GM23338 (cell line): ENCODE measurements at regions not wholly inside any gene's neighbourhood (a gene's known extent, or its start where the extent isn't known, plus 50 kb on each side); places are given as distances from the start of the nearest gene placed in this dataset.

Source experiments
- ATAC-seq: fragments of 200-7000 bp; cut with Tn5 transposase; 3 replicates; pipeline ENCODE4 v1.9.1; 2020
- DNase-seq: peaks from one replicate; pipeline ENCODE4 v3.0.0-alpha.2; 2015; ENCODE audit warnings: low spot score
- H2AFZ ChIP-seq: fragments of 200-600 bp; sonication (generic); 2 replicates; pipeline ENCODE4 v1.8.0; 2016; ENCODE audit warnings: antibody characterized with exemption, mild to moderate bottlenecking, moderate library complexity
- H3F3A ChIP-seq: fragments of 200-600 bp; sonication (generic); replicated peaks from 2 replicates; pipeline ENCODE4 v1.8.0; 2017; ENCODE audit warnings: antibody characterized with exemption, mixed run types, low read depth
- H3K27ac ChIP-seq: fragments of 200-600 bp; sonication (generic); 2 replicates; pipeline ENCODE4 v1.6.1; 2016; ENCODE audit warnings: low read depth
- H3K27me3 ChIP-seq: fragments of 200-600 bp; sonication (generic); 2 replicates; pipeline ENCODE4 v1.8.0; 2016; ENCODE audit warnings: mild to moderate bottlenecking, mixed run types, moderate library complexity; ENCODE audit not compliant: insufficient read depth
- H3K36me3 ChIP-seq: fragments of 200-600 bp; sonication (generic); 2 replicates; pipeline ENCODE4 v1.8.0; 2016; ENCODE audit warnings: mild to moderate bottlenecking; ENCODE audit not compliant: insufficient read depth
- H3K4me1 ChIP-seq: fragments of 200-600 bp; sonication (generic); 2 replicates; pipeline ENCODE4 v1.8.0; 2016; ENCODE audit warnings: mild to moderate bottlenecking, moderate library complexity; ENCODE audit not compliant: insufficient read depth
- H3K4me2 ChIP-seq: fragments of 200-600 bp; sonication (generic); 2 replicates; pipeline ENCODE4 v1.7.1; 2017; ENCODE audit warnings: mixed run types
- H3K4me3 ChIP-seq: fragments of 200-600 bp; sonication (generic); 2 replicates; pipeline ENCODE4 v1.6.1; 2016; ENCODE audit warnings: mixed run types
- H3K79me2 ChIP-seq: fragments of 200-600 bp; sonication (generic); replicated peaks from 2 replicates; pipeline ENCODE4 v1.8.0; 2017; ENCODE audit warnings: mild to moderate bottlenecking; ENCODE audit not compliant: insufficient read depth
- H3K9me2 ChIP-seq: fragments of 200-600 bp; sonication (generic); 2 replicates; pipeline ENCODE4 v1.8.0; 2017; ENCODE audit not compliant: insufficient read depth
- H4K20me1 ChIP-seq: fragments of 200-600 bp; sonication (generic); replicated peaks from 2 replicates; pipeline ENCODE4 v1.8.0; 2017; ENCODE audit warnings: mild to moderate bottlenecking; ENCODE audit not compliant: insufficient read depth
- H3K27ac Mint-ChIP-seq: 2 replicates; pipeline ENCODE4 v1.8.0; 2020; ENCODE audit warnings: inconsistent platforms, mild to moderate bottlenecking, moderate library complexity, mixed read lengths
- H3K27me3 Mint-ChIP-seq: 3 replicates; pipeline ENCODE4 v1.8.0; 2022; ENCODE audit warnings: low read depth, mild to moderate bottlenecking, moderate library complexity, mixed read lengths, inconsistent platforms; ENCODE audit not compliant: insufficient read depth, poor library complexity
- H3K36me3 Mint-ChIP-seq: 3 replicates; pipeline ENCODE4 v1.8.0; 2021; ENCODE audit warnings: low read depth, mild to moderate bottlenecking, inconsistent platforms, moderate library complexity, mixed read lengths
- H3K4me1 Mint-ChIP-seq: 3 replicates; pipeline ENCODE4 v1.8.0; 2020; ENCODE audit warnings: mild to moderate bottlenecking, inconsistent platforms, mixed read lengths
- H3K4me3 Mint-ChIP-seq: 3 replicates; pipeline ENCODE4 v1.8.0; 2021; ENCODE audit warnings: moderate library complexity, mild to moderate bottlenecking, inconsistent platforms, mixed read lengths
- H3K9me3 Mint-ChIP-seq: 3 replicates; pipeline ENCODE4 v1.8.0; 2020; ENCODE audit warnings: moderate library complexity, mild to moderate bottlenecking, inconsistent platforms, mixed read lengths
- CTCF ChIP-seq, 2 experiments: fragments of 200-600 bp in 1 of 2; sonication (generic) in 1 of 2; conservative IDR thresholded peaks; 2 replicates each; pipeline versions ENCODE4 v1.5.1 to v1.6.1; 2016 to 2017; ENCODE audit warnings: antibody characterized with exemption in 2 of 2, low read depth in 2 of 2, mild to moderate bottlenecking in 2 of 2, moderate library complexity in 1 of 2
- ETS1 ChIP-seq: IDR thresholded peaks from 2 replicates; pipeline ENCODE4 v1.6.1; 2016; ENCODE audit warnings: antibody characterized with exemption
- EZH2 ChIP-seq: fragments of 200-600 bp; sonication (generic); IDR thresholded peaks from one replicate; pipeline ENCODE4 v1.8.0; 2017; ENCODE audit warnings: antibody characterized with exemption, mild to moderate bottlenecking, low read depth; ENCODE audit not compliant: unreplicated experiment
- EZH2phosphoT487 ChIP-seq: fragments of 200-600 bp; sonication (generic); IDR thresholded peaks from one replicate; pipeline ENCODE4 v1.8.1; 2018; ENCODE audit warnings: antibody characterized with exemption; ENCODE audit not compliant: unreplicated experiment
- NANOG ChIP-seq: IDR thresholded peaks from 2 replicates; pipeline ENCODE4 v1.6.1; 2016; ENCODE audit warnings: antibody characterized with exemption, borderline replicate concordance
- POLR2AphosphoS5 ChIP-seq: IDR thresholded peaks from 2 replicates; pipeline ENCODE4 v1.6.1; 2016; ENCODE audit warnings: antibody characterized with exemption, low read depth
- ZNF114 ChIP-seq: fragments of 250-450 bp; sonication (Bioruptor Pico); IDR thresholded peaks from 2 replicates; pipeline ENCODE4 v1.5.0; 2020; ENCODE audit warnings: mild to moderate bottlenecking, moderate library complexity
- ZNF331 ChIP-seq: fragments of 250-450 bp; sonication (Bioruptor Pico); IDR thresholded peaks from 2 replicates; pipeline ENCODE4 v1.5.0; 2020; ENCODE audit warnings: low read depth, mild to moderate bottlenecking, moderate library complexity
- ZNF462 ChIP-seq: fragments of 250-450 bp; sonication (Bioruptor Pico); IDR thresholded peaks from 2 replicates; pipeline ENCODE4 v1.5.0; 2020; ENCODE audit warnings: mild to moderate bottlenecking, moderate library complexity
- TF ChIP-seq, protein P1 (sequence below): IDR thresholded peaks from one replicate; pipeline ENCODE4 v1.6.1; 2018; ENCODE audit warnings: antibody characterized with exemption; ENCODE audit not compliant: unreplicated experiment

GRCh38 chr3:68315964-68316363 lies 616.4 kb downstream of the TAFA4 start:
- H3K79me2 ChIP-seq = no peaks in the 10 kb centered on the region
- H3K9me3 Mint-ChIP-seq = peaks cover 16% of the 10 kb centered on the region
- H3K36me3 Mint-ChIP-seq = peaks cover 13% of the 10 kb centered on the region
- H3K9me2 ChIP-seq = no peaks in the 10 kb centered on the region
- H3F3A ChIP-seq = no peaks in the 10 kb centered on the region
- H3K27ac ChIP-seq = no peak overlapping the region
- H3K4me3 Mint-ChIP-seq = no peak overlapping the region
- H3K27me3 ChIP-seq = no peaks in the 10 kb centered on the region
- H3K27ac Mint-ChIP-seq = no peak overlapping the region
- no peaks in the 10 kb centered on the region for H3K36me3 ChIP-seq
- ATAC-seq = no peak
- H2AFZ ChIP-seq = no peak overlapping the region
- H3K4me2 ChIP-seq = no peak overlapping the region
- DNase-seq = no peak
- no peak overlapping the region for H3K4me3 ChIP-seq
- TF ChIP-seq NANOG (no peak), EZH2phosphoT487 (no peak), POLR2AphosphoS5 (no peak), ETS1 (no peak), CTCF (conservative IDR thresholded peaks at IDR 0.05; ENCODE audit: low read depth in 2 of 2) (no peak), ZNF114 (CRISPR knock-in tag) (no peak), EZH2 (no peak), ZNF331 (CRISPR knock-in tag) (no peak), ZNF462 (CRISPR knock-in tag) (no peak)
- TF ChIP-seq, protein P1, sequence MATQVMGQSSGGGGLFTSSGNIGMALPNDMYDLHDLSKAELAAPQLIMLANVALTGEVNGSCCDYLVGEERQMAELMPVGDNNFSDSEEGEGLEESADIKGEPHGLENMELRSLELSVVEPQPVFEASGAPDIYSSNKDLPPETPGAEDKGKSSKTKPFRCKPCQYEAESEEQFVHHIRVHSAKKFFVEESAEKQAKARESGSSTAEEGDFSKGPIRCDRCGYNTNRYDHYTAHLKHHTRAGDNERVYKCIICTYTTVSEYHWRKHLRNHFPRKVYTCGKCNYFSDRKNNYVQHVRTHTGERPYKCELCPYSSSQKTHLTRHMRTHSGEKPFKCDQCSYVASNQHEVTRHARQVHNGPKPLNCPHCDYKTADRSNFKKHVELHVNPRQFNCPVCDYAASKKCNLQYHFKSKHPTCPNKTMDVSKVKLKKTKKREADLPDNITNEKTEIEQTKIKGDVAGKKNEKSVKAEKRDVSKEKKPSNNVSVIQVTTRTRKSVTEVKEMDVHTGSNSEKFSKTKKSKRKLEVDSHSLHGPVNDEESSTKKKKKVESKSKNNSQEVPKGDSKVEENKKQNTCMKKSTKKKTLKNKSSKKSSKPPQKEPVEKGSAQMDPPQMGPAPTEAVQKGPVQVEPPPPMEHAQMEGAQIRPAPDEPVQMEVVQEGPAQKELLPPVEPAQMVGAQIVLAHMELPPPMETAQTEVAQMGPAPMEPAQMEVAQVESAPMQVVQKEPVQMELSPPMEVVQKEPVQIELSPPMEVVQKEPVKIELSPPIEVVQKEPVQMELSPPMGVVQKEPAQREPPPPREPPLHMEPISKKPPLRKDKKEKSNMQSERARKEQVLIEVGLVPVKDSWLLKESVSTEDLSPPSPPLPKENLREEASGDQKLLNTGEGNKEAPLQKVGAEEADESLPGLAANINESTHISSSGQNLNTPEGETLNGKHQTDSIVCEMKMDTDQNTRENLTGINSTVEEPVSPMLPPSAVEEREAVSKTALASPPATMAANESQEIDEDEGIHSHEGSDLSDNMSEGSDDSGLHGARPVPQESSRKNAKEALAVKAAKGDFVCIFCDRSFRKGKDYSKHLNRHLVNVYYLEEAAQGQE = no peak
- no peaks in the 10 kb centered on the region for H4K20me1 ChIP-seq
- H3K4me1 Mint-ChIP-seq = no peaks in the 10 kb centered on the region
- peaks cover 2% of the 10 kb centered on the region for H3K27me3 Mint-ChIP-seq
- no peaks in the 10 kb centered on the region for H3K4me1 ChIP-seq
